ENCODE measurements at regions not wholly inside any gene's neighbourhood (a gene's known extent, or its start where the extent isn't known, plus 50 kb on each side); places are given as distances from the start of the nearest gene placed in this dataset.

DNA sequence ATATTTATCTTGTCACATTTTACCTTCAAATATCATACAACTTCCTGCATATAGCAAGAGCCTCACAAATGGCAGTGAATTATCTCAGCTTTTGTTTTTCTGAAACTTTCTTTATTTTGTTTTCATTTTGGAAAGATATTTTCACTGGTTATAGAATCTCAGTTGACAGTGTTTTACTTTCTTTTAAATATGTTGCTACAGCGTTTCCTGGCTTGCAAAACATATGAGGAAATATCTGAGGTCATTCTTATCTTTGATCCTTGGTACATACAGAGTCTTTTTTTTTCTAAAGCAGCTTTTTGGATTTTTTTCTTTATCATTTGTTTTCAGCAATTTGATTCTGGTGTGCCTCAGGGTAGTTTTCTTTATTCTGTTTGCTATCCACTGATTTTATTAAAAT lies 77.6 kb upstream of the CEP78 start:
- TF ChIP-seq EZH2 (IDR thresholded peaks at IDR 0.05; ENCODE audit: insufficient read depth, poor library complexity, severe bottlenecking), result no peak
- no peak for TF ChIP-seq EZH2phosphoT487 (IDR thresholded peaks at IDR 0.05; ENCODE audit: insufficient read depth, low read depth)
- no peak overlapping the region for H3K27ac ChIP-seq
- DNase-seq, result no peak
- no peaks in the 10 kb centered on the region for H4K20me1 ChIP-seq (ENCODE audit: insufficient read depth)
- in situ Hi-C loops (cut with MboI), result no loop called here
- 0 out of 2 replicates have a peak, but pooled peaks cover 14% of the 10 kb centered on the region for H3K27me3 ChIP-seq (replicated peaks; ENCODE audit: insufficient read depth)
- H3F3A ChIP-seq (ENCODE audit: insufficient read depth), result no peaks in the 10 kb centered on the region
- no peaks in the 10 kb centered on the region for H3K9me3 ChIP-seq (ENCODE audit: low read depth)
- no peak overlapping the region for H3K9ac ChIP-seq
- no peaks in the 10 kb centered on the region for H3K4me1 ChIP-seq (ENCODE audit: insufficient read depth)
- no peak overlapping the region for H3K4me3 ChIP-seq
- WGBS, 2 experiments (ENCODE audit: low coverage in 1 of 2, low lambda C conversion rate in 2 of 2, missing lambda C conversion rate in 2 of 2), result 24% methylated on average over 1 of the region's 1 CpG
- no peak overlapping the region for H2AFZ ChIP-seq
- no peaks in the 10 kb centered on the region for H3K79me2 ChIP-seq (ENCODE audit: insufficient read depth)
- no peak overlapping the region for H3K4me2 ChIP-seq (ENCODE audit: unreplicated experiment)
- H3K9me2 ChIP-seq (ENCODE audit: insufficient read depth), result no peaks in the 10 kb centered on the region
- no peaks in the 10 kb centered on the region for H3K36me3 ChIP-seq (ENCODE audit: low read depth)

DNA sequence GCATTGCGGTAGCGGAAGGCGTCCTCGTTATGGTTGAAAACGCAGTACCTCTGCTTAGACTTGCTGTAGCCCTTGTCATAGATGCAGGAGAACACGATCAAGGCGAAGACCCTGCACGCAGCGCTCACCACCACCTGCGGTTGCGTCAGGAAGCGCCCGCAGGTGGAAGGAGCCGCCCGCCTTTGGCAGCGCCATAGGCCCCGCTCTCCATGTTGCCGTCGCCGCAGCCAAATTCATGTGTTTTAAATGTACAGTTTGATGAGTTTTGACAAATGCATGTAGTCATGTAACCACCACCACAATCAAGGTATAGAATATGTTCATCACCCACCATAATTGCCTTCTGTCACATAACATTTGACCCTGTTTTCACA lies 84.9 kb upstream of the CEP78 start:
- DNase-seq, result no peak
- Histone ChIP-seq H3K27me3 (replicated peaks; ENCODE audit: insufficient read depth) (no peaks in the 10 kb centered on the region), H3F3A (ENCODE audit: insufficient read depth) (no peaks in the 10 kb centered on the region), H2AFZ (no peak overlapping the region), H3K9me2 (ENCODE audit: insufficient read depth) (no peaks in the 10 kb centered on the region), H3K4me1 (ENCODE audit: insufficient read depth) (no peaks in the 10 kb centered on the region), H3K79me2 (ENCODE audit: insufficient read depth) (no peaks in the 10 kb centered on the region), H3K4me3 (no peak overlapping the region), H3K27ac (no peak overlapping the region), H4K20me1 (ENCODE audit: insufficient read depth) (no peaks in the 10 kb centered on the region), H3K36me3 (ENCODE audit: low read depth) (no peaks in the 10 kb centered on the region), H3K9ac (no peak overlapping the region), H3K4me2 (ENCODE audit: unreplicated experiment) (no peak overlapping the region), H3K9me3 (ENCODE audit: low read depth) (no peaks in the 10 kb centered on the region)
- no peak for TF ChIP-seq EZH2 (IDR thresholded peaks at IDR 0.05; ENCODE audit: insufficient read depth, poor library complexity, severe bottlenecking)
- TF ChIP-seq EZH2phosphoT487 (IDR thresholded peaks at IDR 0.05; ENCODE audit: insufficient read depth, low read depth), result no peak
- in situ Hi-C loops (cut with MboI), result no loop called here
- 91 to 94% methylated on average over 19 to 20 of the region's 20 CpGs for WGBS, 2 experiments (ENCODE audit: low coverage in 1 of 2, low lambda C conversion rate in 2 of 2, missing lambda C conversion rate in 2 of 2)

DNA sequence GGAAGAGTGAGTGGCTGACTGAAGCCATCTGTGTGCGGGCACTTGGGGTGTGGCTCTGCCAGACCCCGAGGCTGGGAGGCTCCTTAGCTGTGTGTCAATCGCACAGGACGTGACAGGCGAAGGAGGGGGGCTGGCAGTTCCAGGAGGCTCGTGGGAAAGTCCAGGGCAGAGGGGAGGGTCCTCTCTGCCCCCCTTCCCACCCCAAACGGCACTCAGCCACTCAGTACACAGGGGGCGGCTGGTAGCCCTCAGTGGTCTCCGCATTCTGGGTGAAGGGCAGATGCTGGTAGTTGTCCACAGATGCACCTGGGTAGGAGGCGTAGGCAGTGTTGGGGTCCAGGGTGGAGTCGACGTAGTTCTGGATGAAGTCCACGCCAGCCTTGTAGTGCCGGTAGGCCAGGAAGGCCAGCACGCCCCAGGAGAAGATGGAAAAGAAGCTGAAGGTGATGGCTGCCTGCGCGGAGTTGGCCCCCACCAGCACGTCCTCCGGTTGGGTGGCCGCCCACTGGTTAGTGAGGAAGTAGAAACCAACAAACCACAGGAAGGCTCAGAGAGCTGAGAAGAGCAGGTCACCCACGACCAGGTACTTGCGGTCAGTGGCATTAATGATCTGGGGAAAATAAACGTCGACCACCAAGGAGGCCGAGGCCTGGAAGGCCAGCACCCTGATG lies 85.4 kb upstream of the CEP78 start:
- Histone ChIP-seq H3K27me3 (replicated peaks; ENCODE audit: insufficient read depth) (no peaks in the 10 kb centered on the region), H3K27ac (no peak overlapping the region), H4K20me1 (ENCODE audit: insufficient read depth) (no peaks in the 10 kb centered on the region), H2AFZ (no peak overlapping the region), H3K4me3 (no peak overlapping the region), H3K4me2 (ENCODE audit: unreplicated experiment) (no peak overlapping the region), H3K79me2 (ENCODE audit: insufficient read depth) (no peaks in the 10 kb centered on the region), H3K9me3 (ENCODE audit: low read depth) (no peaks in the 10 kb centered on the region), H3K4me1 (ENCODE audit: insufficient read depth) (no peaks in the 10 kb centered on the region), H3K36me3 (ENCODE audit: low read depth) (no peaks in the 10 kb centered on the region), H3K9ac (no peak overlapping the region), H3F3A (ENCODE audit: insufficient read depth) (no peaks in the 10 kb centered on the region), H3K9me2 (ENCODE audit: insufficient read depth) (no peaks in the 10 kb centered on the region)
- 74 to 76% methylated on average over 23 to 25 of the region's 25 CpGs for WGBS, 2 experiments (ENCODE audit: low coverage in 1 of 2, low lambda C conversion rate in 2 of 2, missing lambda C conversion rate in 2 of 2)
- DNase-seq, result no peak
- TF ChIP-seq EZH2phosphoT487 (IDR thresholded peaks at IDR 0.05; ENCODE audit: insufficient read depth, low read depth), result no peak
- TF ChIP-seq EZH2 (IDR thresholded peaks at IDR 0.05; ENCODE audit: insufficient read depth, poor library complexity, severe bottlenecking), result no peak
- in situ Hi-C loops (cut with MboI), result no loop called here

DNA sequence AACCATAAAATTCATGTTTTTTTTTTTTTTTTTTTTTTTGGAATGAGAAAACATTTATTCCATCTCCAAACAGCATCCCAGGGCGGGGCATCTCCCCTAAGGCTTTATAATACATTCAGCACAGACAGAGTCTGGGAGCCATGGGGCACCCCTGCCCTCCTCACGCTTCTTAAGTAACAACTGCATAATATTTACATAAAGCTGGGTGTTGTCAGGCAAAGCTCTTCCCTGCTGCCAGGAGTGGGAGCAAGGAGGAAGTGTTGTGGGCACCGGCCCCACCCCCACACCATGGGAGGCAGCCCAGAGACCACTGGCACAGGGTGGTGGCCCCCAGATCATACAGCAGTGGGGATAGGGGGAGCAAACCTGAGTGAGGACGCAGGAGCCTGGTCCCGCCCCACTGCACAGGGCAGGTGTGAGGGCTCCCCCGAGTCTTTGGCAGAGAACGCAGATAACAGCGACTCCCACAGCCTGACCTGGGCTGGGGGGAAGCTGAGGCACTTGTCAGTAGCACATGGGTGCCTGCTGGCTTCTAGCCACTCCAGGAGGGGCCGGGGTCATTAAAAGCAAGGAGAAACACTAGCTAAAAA lies 86.1 kb upstream of the CEP78 start:
- in situ Hi-C loops (cut with MboI), result no loop called here
- H3K36me3 ChIP-seq (ENCODE audit: low read depth), result no peaks in the 10 kb centered on the region
- 43 to 49% methylated on average over 9 of the region's 9 CpGs for WGBS, 2 experiments (ENCODE audit: low coverage in 1 of 2, low lambda C conversion rate in 2 of 2, missing lambda C conversion rate in 2 of 2)

More for the DNA sequence above, 86.1 kb upstream of the CEP78 start:
- Histone ChIP-seq H4K20me1 (ENCODE audit: insufficient read depth) (no peaks in the 10 kb centered on the region), H3K27ac (no peak overlapping the region), H3K4me1 (ENCODE audit: insufficient read depth) (no peaks in the 10 kb centered on the region), H3K4me2 (ENCODE audit: unreplicated experiment) (no peak overlapping the region), H3K79me2 (ENCODE audit: insufficient read depth) (no peaks in the 10 kb centered on the region), H3F3A (ENCODE audit: insufficient read depth) (no peaks in the 10 kb centered on the region), H3K4me3 (no peak overlapping the region), H2AFZ (no peak overlapping the region), H3K9me2 (ENCODE audit: insufficient read depth) (no peaks in the 10 kb centered on the region), H3K27me3 (replicated peaks; ENCODE audit: insufficient read depth) (no peaks in the 10 kb centered on the region), H3K9ac (no peak overlapping the region), H3K9me3 (ENCODE audit: low read depth) (no peaks in the 10 kb centered on the region)
- DNase-seq, result no peak
- TF ChIP-seq EZH2phosphoT487 (IDR thresholded peaks at IDR 0.05; ENCODE audit: insufficient read depth, low read depth) (no peak), EZH2 (IDR thresholded peaks at IDR 0.05; ENCODE audit: insufficient read depth, poor library complexity, severe bottlenecking) (no peak)

Data from GM23248 (cell line).